ENCODE measurements at regions not wholly inside any gene's neighbourhood (a gene's known extent, or its start where the extent isn't known, plus 50 kb on each side); places are given as distances from the start of the nearest gene placed in this dataset.

DNA sequence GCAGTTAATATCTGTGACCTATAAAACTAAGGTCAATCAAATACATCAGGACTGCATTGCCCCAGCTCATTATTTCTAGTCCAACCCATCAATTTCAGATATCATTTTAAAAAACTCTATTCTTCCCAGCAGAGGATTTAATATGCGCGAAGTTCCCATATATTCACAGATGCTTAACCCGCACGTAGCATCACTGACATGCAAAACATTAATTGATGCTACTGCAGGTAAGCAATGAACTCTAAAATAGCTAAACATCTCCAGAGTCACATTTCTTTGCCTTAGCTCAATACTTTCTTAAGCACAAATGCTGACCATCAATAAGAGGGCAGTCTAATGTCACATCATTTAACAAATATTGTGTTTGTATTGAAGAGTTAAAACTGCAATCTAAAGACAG lies 586.6 kb upstream of the CDH18 start:
- no peak overlapping the region for H3K4me3 ChIP-seq (ENCODE audit: low read depth, low read length)
- TF ChIP-seq, protein P1, sequence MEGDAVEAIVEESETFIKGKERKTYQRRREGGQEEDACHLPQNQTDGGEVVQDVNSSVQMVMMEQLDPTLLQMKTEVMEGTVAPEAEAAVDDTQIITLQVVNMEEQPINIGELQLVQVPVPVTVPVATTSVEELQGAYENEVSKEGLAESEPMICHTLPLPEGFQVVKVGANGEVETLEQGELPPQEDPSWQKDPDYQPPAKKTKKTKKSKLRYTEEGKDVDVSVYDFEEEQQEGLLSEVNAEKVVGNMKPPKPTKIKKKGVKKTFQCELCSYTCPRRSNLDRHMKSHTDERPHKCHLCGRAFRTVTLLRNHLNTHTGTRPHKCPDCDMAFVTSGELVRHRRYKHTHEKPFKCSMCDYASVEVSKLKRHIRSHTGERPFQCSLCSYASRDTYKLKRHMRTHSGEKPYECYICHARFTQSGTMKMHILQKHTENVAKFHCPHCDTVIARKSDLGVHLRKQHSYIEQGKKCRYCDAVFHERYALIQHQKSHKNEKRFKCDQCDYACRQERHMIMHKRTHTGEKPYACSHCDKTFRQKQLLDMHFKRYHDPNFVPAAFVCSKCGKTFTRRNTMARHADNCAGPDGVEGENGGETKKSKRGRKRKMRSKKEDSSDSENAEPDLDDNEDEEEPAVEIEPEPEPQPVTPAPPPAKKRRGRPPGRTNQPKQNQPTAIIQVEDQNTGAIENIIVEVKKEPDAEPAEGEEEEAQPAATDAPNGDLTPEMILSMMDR (IDR thresholded peaks at IDR 0.05; ENCODE audit: insufficient read depth, low read length), result no peak
- DNase-seq (ENCODE audit: low read depth), result no peak

DNA sequence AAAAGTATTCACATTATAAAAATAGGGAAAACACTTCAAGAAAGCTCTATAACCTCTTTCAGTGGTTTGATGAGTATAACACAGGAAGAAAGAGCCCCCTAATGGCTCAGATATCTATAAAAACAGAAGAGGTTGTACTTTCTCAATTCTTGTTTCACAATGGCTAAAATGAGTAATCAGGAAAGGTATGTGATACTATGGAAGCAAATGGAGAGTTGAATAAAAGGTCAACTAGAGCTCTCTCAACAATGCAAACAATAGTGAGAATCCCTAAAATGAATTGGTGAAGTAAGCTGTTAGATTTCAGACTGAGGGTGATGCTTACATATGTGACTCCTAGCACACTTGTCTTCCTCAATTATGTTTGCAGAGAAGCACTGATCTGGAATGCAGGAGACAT lies 584.6 kb upstream of the CDH18 start:
- peak; percentile 76 for DNase-seq (ENCODE audit: low read depth)
- TF ChIP-seq, protein P1 (IDR thresholded peaks at IDR 0.05; ENCODE audit: insufficient read depth, low read length), result peak; percentile 4

DNA sequence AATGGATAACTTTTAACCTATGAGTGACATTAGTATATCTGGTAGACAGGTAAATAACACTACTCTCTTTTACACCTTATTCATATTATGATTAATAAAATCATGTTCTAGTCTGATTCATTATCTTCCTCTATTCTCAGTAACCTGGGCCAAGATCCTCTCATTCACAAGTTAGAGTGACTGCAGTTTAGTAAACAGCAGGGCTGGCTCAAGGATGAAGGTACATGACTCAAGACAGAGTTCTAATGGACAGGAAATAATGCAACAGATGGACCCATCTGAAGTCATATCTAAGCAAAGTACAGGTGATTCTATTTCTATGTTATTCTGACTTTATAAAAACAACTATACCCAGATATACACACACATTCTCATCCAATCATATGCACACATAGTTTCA lies 582.5 kb upstream of the CDH18 start:
- TF ChIP-seq, protein P1 (IDR thresholded peaks at IDR 0.05; ENCODE audit: insufficient read depth, low read length), result no peak
- no peak for DNase-seq (ENCODE audit: low read depth)
- H3K4me3 ChIP-seq (ENCODE audit: low read depth, low read length), result no peak overlapping the region

More for the DNA sequence above, 584.6 kb upstream of the CDH18 start:
- no peak overlapping the region for H3K4me3 ChIP-seq (ENCODE audit: low read depth, low read length)

DNA sequence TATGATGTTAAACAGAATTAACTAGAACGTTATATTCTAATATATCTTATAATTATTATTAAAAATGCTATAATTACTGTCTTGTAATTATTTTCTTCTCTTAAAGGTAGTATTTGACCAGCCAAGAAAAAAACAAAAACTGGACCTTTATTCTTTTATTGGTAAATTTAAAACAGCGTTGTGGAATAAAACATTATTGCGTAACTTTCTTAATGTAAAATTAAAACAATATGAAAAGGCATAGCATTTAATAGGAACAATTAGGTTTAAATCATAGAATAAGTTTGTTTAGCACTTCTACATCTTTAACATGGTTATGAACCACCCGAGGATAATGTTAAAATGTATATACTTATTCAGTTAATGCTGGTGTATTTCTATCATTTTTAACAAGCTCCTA lies 574.5 kb upstream of the CDH18 start:
- TF ChIP-seq, protein P1 (IDR thresholded peaks at IDR 0.05; ENCODE audit: insufficient read depth, low read length), result no peak
- no peak for DNase-seq (ENCODE audit: low read depth)
- H3K4me3 ChIP-seq (ENCODE audit: low read depth, low read length), result no peak overlapping the region

DNA sequence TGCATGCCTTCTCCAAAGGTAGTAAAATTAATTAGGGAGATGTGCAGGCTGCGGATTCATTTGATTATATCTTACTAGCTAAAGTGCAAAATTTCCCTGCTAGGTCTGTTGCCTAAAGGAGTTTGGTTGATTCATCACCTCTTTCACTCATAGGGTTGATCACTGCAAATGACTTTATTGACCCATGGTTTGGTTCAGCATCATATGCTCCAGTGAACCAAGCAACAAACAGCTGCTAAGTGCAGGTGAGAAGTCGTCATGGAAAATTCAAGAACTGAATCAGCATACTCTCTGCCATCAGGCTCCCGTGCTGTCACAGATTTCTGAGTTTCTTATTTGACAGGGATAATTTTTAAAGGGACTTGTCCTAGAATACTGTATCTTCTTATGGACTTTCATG lies 571.8 kb upstream of the CDH18 start:
- TF ChIP-seq, protein P1 (IDR thresholded peaks at IDR 0.05; ENCODE audit: insufficient read depth, low read length), result no peak
- no peak overlapping the region for H3K4me3 ChIP-seq (ENCODE audit: low read depth, low read length)
- DNase-seq (ENCODE audit: low read depth), result no peak

DNA sequence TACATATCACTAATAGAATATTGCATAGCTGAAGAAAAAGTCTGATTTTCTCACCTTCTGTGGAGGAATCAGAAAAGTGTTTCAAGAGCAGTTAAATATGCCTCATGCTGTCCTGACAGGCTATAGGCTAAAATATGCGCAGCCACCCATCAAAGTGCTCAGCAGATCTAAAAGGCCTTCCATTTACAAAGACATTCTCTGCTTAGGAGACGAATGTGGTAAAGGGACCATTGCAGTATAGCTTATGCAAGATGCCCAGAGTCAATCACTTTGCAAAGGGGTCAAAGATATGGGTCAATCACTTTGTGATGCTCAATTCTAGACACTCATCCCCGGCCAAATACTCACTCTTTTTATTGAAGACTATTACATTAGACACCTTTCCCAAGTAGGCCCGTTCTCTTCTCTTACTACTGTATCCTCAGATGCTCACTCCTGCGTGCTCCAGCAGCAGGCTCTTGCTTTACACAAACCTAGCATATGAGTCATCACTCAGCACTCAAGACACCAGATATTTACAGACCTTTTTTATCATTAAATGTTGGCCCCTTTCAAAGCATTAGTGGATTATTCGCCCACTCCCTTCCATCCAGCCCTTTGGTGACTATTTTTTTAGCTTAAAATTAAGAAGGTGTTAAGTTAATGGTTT lies 568.2 kb upstream of the CDH18 start:
- TF ChIP-seq, protein P1 (IDR thresholded peaks at IDR 0.05; ENCODE audit: insufficient read depth, low read length), result no peak
- DNase-seq (ENCODE audit: low read depth), result peak; percentile 30
- H3K4me3 ChIP-seq (ENCODE audit: low read depth, low read length), result no peak overlapping the region

DNA sequence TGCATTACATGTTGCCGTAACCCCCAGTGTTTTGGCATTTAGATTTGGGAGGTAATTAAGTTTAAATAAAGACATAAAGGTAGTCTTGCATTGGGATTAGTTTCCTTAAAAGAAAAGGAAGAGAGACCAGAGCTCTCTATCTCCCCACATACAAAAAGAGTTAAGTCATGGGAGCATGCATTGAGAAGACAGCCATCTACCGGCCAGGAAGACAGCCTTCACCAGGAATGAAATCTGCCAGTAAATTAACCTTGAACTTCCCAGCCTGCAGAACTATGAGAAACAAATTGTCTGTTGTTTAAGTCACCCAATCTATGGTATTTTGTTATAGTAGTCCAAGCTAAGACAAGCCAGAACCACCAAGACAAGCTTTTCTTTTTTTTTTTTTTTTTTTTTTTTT lies 567.0 kb upstream of the CDH18 start:
- DNase-seq (ENCODE audit: low read depth), result no peak
- TF ChIP-seq, protein P1 (IDR thresholded peaks at IDR 0.05; ENCODE audit: insufficient read depth, low read length), result peak; percentile 7
- no peak overlapping the region for H3K4me3 ChIP-seq (ENCODE audit: low read depth, low read length)
